ENCODE measurements at regions not wholly inside any gene's neighbourhood (a gene's known extent, or its start where the extent isn't known, plus 50 kb on each side); places are given as distances from the start of the nearest gene placed in this dataset.

DNA sequence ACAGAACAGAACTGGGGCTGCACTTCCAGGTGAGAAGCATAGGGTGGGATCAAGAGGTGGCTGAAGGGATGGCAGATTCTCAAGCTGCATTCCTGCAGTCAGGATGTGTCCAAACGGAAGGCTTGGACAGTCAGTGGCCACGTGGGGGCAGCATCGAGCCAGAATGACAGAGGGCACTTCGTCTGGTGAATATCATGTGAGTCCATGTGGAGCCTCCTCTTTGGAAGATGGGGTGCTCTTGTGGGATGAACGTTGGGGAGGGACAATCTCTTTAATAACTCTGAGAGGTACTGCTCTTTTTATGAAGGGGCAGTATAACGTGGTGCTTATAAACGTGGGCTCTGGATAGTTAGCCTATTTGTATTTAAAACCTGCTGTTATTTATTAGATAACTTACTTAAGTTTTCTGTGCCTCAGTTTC, 154.9 kb upstream of the NAV2 start:
- peak; percentile 16 to 37 for DNase-seq

DNA sequence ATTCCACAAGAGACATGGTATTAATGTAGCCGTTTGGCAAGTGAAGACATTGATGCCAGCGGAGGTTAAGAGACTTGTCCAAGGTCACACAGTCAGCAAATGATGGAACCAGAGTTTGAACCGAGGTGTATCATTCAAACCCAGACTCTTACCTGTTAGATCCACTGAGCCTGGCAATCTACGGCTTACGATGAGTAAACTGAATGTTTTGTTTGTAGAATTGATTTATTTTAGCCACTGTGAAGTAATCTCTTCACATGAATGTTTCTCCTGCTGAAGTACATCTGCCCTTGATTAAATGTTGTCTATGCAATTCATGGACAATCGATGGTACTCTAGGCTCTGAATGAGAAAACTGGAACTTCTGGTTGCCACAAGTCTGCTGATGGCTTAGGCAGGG, 155.5 kb upstream of the NAV2 start:
- no peak for DNase-seq

DNA sequence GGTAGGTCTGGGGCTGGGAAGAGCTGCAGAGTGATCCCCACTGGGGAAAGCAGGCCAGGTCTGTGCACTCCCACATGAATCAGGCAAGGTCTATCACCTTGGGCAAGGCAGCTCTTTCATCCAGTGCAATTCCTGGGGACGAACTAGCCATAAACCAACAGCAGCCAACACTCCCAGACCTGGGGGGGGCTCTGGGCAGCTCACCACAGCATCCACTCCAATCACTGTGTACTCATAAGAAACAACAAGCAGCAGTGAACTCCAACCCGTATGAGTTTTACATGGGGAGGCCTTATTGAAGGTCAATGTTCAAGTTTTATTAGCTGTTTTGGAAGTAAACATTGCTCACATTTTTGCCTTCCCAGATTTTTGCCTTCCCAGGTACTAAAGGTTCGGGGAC, 157.4 kb upstream of the NAV2 start:
- DNase-seq: no peak

DNA sequence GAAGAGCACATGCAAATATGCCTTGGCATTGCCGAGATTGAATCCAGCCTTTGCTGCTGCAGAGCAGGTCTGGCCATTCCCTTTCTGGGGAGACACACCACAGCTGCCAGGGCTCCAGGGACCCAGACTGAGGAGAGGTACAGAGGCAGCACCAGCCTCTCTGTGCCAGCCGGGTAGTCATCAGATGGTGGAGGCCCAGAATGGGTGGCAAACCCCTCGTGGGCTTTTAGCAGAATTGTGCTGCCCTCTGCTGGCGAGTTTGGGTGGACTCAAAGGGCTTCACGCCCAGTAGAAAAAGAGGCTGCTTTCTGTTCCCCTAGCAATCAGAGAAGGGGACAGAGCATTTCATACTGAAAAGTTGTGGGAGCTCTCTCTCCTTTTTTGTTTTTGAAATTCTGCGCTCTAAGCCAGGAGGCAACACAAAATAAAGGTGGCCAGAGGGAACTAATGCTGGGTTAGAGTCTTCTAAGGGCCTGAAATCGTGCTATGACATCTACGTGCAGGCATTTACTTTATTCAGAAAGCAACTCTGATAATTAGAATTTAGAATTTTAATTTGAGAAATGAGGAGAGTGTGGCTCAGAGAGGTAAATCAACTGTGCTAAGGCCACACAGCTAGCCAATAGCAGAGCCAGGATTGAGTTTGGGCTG, 158.8 kb upstream of the NAV2 start:
- peak; percentile 52 to 65 for DNase-seq

DNA sequence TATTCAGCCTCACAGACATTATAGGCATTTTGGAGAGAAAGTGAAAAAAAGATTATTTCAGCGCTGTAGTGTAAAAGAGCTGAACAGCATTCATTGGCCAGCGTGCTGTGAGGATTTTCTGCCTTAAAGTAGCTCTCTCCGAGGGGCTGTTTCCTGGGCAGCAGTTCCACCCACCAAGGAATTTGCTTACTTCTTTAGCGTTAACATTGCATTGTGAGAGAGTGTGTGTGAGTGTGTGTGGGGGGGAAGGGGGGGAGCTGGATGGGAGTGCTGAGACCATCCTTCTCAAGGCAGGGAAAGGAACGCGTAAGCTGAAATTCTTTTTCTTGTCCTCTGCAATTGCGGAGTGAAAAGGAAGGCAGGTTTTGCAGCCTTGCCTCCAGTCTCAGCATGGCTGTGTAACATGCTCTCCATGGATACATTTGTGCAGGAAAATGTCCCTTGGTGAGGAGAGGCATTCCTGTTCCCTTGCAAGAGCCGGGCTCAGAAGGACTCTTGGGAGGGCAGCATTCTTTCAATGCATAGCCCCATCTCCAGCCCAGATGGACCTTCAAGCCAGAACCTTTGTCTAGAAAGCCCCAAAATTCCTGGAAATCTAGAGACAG, 159.9 kb upstream of the NAV2 start:
- DNase-seq: no peak

DNA sequence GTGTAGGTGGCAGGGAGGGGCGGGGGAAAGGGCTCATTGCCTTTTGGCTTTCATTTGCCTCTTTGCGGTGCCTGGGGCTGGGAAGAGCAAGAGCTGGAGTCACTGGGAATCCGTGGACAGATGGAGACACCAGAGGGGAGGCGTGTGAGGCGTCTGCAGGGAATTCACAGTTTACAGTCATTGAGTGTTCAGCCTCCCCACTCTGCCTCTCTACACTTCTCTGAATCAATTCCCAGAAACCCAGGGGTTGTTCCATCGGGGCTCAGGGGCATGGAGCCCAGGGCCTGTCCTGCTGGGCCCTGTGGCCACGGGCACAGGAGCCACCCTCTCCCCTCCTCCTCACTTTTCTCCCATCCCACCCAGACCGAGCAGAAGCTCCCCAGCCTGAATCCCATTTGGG, 160.5 kb upstream of the NAV2 start:
- no peak for DNase-seq

DNA sequence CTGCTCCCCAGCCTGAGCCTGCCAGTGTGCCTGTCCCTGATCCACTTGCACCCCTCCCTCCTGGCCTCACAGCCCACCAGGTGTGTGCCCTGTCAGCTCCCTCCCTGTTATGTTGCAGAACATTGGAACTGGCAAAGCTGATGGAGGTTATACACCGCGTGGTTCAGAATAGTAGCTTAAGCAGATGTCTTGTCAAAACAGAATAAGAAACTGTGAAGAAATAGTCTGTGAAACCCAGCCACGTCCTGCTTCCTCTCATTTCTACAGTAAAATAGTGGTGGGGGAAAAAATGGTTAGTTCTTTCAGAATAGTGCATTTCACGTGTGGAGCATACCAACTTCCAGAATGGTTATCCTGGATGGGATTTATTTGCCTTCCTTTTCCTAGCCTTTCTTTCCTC, 161.2 kb upstream of the NAV2 start:
- DNase-seq: no peak

DNA sequence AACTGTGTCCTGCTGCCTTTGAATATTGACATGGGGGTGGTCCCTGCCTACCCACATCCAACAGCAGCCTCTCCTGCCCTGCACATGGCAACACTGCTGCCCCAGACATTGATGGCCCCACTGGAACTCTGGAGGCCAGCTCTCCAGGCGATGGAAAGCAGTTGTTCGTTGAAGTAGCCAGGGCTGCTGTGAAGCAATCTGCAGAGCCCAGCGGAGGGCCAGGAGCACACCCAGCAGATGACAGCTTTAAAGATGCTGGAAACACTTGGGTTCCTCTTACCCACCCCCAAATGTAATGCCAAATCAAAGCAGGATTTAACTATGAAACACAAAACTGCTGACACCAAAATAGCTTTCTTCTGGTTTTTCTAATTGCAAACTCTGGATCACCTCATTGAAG, 165.6 kb upstream of the NAV2 start:
- no peak for DNase-seq

DNA sequence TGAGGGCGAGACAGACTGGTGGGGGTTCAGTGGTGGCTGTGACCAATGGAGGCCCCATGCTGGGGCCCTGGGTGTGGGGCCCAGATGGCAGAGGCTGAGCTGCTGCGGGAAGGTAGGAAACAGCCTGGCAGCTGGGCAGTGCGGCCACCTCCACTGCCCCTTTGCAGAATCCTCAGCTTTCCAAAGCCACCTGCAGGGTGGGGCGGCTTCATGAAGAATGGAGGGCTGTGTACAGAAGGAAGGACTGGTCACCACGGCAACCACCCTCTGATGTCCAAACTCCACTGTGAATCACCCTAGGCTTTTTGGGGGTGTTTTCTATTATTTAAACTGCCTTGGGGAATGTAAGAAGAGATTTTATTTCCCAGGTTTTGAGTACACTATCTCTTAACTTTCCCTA, 166.3 kb upstream of the NAV2 start:
- no peak for DNase-seq

DNA sequence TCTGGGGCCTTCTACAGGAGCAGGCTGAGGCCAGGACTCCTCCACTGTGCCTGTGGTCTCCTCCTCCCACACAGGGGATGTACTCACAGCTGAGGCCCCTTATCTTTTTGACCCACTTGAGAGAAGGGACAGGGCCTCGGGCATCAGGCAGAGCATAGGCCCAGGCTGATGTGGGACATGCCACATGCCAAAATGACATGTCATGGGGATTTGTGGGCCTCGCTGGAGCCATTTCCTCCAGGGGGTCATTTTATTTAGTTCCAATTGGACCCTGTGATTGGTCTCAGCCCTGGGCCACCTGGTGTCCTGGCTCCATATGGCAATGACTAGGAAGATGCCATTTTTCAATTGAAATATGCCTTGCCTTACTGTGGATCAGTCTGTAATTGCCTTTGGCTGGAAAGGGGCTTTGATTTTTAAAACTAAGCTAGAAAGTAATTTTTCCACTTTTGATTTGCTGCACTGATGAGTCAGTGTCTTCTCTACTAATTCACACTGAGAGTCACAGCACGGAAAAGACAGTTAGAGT, 171.1 kb upstream of the NAV2 start:
- DNase-seq: no peak

DNA sequence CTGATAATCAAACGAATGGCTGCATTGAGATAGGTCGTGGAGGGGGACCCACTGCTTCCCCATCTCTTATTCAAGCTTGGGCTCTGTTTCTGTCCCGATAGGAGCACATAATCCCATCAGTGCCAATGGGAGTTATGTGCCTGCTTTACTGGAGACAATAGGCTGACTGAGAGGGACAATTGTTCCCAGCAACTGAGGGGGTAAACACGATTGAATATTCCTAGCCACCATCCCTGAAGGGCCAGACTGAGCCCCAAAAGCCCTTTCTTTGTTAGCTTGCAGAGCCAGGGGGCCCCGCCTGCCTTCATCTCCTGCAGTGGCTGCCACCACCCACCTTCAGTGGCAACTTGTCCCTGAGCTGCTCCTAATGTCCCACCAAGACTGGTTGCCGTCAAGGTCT, 172.8 kb upstream of the NAV2 start:
- no peak for DNase-seq

DNA sequence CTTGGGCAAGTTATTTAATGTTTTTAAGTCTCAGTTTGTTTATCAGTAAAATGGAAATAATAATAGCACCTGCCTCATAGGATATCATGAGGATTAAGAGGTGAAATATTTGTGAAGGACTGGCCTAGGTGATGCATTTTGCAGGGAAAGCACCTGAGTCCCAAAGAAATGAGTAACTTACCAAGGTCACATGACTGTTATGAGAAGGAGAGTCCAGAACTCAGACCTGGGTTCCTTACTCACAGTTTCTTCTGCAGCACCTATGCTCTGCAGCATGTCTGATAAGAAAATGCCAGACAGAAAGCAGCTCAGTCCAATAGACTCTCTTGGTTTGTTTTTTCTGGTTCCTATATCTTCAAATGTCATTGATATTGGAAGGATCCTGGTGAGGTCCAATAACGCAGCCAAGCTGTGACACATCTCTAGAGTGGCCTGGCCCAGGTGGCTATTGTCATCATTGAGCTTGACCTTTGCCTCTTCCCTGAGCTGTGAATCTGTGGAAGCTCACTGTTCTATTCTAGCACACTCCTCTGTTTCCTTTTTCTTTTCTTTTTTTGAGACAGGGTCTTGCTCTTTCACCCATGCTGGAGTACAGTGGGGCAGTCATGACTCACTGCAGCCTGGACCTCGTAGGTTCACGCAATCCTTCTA, 174.7 kb upstream of the NAV2 start:
- DNase-seq: no peak

DNA sequence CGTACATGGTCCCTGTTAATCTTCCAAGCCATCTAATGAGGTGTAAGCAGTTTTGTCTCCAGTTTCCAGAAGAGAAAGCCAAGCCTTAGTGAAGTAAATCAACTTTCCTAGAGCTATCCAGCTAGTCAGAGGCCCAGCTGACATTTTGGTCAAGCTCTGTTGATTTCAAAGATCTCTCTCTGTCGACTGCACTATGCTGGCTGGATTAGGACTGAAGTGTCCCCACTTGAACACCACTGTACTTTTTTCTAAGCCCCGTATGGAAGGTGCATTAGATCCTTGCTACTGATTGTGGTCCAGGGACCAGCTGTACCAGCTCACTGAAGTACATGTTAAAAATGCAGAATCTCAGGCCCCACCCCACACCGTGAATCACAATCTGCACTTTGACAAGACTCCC, 176.5 kb upstream of the NAV2 start:
- no peak for DNase-seq

DNA sequence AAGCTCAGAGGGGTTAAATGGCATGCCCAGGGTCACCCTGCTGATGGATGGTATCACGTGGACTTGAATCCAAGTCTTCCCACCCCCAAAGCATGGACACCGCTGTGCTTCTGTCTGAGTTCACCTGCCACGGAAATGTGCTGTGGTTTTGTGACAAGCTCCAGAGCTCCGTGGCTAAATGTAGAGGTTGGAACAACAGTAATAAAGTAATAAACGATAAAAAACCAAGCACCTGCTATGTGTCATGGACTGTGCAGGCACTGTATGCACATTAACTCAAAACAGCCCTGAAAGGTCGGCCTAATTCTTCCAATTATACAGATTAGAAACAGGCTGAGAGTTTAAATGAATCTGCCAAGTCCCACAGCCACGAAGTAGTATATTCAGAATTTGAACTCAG, 182.1 kb upstream of the NAV2 start:
- DNase-seq: no peak

DNA sequence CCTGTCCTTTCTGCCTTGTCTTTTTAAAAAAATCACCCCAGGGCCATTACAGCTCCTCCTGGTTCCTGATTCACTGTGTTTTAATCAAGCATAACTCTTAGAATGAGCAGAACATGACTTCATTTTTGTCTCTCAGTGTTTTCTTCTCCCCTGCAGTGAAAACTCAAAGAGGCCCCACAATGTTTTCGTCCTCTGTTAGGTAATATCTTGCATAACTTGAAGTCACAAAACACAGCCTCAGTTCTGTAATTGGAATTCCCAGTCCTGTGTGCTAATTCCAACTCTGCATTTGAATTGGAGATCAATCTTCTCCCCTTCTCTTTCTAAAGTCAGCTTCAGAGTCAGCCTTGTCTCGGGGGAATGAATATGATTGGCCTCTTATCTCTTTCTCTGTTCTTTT, 186.5 kb upstream of the NAV2 start:
- DNase-seq: no peak

DNA sequence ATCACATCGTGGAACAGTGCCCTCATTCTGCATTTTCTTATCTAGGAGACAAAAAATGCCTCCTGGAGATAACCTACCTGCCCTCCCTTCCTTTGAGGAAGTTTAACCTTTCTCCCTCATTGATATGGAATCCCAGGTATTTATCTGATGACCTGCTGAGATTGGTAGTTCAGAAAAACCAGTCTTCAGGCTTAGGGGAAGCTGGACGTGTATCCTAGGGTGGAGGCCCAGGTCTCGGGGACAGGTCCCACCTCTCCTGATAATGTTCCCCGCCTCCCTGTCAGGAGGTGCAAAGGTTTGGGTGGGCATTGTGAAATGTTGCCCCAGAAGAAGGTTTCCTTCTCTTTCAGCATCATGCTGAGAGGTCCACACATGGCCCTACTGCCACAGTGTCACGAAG, 186.9 kb upstream of the NAV2 start:
- no peak for DNase-seq

DNA sequence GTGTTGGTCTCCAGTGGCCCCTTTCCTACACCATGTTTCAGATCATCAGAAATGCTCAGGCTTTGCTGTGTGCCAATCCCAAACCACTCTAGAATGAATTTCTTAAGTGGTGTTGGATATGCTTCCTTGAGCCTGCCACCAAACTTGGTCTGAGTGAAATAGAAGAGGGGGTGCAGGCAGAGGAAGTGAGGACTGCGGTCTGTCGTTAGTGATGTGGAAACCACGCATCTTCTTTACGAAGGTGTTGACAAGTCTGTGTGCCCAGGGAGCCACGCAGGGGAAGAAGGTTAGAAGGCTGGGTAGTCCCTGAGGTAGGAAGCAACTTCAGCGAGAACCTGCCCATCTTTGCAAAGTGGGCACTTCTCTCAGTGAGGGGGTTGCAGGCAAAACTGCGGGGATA, 187.4 kb upstream of the NAV2 start:
- DNase-seq: no peak

DNA sequence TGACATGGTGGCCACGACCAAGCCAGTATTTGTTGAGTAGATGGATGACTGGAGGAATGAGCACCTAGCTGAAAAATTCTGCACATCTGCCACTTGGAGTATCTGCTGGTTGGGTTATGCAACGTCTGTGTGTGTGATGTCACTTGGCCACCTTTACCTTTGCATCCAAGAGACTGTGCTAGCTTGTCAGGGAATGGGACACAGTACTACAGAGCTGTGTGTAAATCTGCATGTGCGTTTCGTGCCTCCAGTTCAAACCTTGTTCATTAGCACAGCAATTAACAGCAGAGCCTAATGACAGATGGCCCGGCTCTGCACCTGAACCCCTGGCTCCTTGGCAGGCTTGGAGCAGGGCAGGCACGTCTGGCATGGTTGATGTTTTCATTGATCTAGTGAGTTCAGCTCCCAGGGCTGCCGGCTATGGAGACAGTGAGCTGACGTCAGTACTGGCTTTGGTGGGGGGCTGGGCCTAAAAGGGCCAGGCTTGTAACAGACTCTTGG, 188.4 kb upstream of the NAV2 start:
- no peak for DNase-seq

DNA sequence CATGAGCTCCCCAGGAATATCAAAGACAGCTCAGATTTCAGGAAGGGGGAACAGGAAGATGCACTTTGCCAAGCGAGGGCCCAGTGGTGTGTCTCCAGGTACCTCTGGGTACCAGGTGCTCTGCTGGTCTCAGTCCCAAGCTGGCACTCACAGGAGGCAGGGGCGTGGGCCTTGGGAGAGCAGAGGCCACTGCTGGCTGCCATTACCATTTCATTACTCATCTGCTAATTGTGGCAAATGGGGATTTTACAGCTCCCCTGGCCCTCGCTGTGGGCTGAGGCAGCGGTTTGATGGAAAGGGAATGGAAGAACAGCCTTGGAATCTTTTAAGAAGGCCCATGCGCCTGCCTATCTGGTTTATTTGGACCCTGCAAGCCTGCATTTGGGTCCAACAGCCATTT, 192.0 kb upstream of the NAV2 start:
- DNase-seq: no peak

DNA sequence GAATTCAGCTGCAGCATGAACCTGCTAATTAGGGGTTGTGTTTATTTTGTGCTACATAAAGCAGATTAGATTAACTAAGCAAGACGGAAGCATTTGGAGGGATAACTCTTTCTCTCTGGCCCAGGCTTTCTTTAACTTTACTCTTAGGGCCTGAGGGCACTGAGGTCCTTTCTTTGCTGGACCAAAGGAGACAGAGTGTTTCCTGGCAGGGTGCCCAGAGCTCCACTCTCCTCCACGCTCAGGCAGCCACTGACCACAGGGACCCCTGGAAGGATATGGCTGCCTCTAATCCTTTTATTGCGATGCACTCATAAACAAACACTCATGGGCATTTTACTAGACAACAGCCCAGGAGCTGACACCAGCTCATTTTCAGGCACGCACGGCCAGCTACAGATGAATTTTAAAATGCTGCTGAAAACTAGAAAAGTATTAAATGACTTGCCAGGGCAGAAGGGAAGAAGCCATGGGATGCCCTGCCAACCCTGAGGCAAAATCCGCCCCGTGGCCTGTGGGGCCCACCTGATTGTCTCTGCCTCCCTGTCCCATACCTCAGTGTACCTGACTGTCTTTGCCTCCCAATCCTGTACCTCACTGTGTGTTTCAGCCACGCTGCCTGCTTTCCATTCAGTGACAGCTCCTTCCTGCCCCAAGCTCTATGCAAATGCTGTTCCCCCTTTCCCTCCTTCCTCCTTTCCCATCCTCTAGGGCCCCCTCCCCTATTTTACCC, 192.6 kb upstream of the NAV2 start:
- DNase-seq: no peak

DNA sequence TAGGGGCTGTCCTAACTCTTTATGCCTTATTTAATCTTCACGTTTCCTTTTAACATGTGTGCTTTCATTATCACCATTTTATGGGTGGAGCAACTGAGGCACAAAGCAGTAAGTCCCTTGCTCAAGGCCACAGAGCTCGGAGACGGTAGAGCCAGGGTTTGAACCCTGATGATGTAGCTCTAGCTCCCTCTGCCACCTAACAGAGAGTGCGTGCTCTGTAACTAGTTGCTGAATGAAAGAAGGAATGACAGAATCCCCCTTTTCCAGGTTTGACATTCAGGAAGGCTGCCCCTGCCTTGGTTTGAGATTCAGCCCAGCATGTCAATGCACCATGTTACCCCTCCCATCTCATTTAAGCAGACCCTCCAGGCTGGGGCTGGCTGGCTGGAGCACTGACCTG, 193.3 kb upstream of the NAV2 start:
- DNase-seq: no peak

DNA sequence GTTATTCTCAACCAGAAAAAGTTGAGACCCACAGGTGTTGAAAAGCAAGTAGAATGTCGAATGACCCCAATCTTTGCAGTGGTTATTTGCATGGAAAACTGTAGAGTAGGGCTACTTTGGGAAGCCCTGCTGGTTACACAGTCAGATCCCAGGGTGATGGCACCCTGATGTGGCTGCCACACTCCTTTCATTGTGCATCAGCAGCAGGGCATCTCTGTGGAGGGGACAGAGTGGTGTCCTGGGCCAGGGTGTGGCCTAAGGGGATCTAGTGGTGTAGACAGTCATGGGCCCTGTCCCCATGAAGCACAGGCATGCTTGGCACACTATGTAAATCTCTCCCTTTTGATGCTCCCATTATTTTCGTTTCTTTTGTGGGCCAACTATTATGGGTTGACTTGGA, 199.4 kb upstream of the NAV2 start:
- DNase-seq: no peak

DNA sequence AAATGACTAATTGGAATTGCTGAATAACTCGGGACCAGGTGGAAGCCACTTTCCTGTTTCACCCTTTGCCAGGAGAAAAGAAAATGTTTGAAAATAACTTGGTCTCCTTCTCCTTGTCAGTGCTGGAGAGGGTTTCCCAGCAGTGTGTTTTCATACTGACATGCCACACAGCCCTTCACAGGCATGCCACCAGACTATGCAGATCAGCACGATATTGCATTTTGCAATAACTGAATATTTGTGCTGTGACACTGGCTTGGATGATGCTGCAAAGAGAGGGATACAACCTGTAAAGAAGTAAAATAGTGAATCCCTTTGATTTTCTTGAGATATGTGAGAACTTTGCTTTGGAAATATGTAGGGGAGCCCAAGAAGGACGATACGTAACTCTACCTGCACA, 200.0 kb upstream of the NAV2 start:
- no peak for DNase-seq
